IMR-90 (cell line): ENCODE measurements at regions not wholly inside any gene's neighbourhood (a gene's known extent, or its start where the extent isn't known, plus 50 kb on each side); places are given as distances from the start of the nearest gene placed in this dataset.

Experiments
- ATAC-seq: fragments of 200-7000 bp; cut with Tn5 transposase; 2 replicates; pipeline ENCODE4 v1.9.1; 2020; ENCODE audit warnings: low read depth, mild to moderate bottlenecking, moderate library complexity
- BruUV-seq: library from RNA; stranded (reverse); fragments of 400-500 nt; replicated peaks from 2 replicates; lab custom pipeline; 2021; lab: Mats Ljungman, UMichigan
- CTCF ChIA-PET: fragments of 300-600 bp; formaldehyde crosslinking; extraction: SDS; loops from one replicate; lab custom pipeline; 2021; ENCODE audit warnings: antibody characterized with exemption; lab: Yijun Ruan, JAX
- POLR2A ChIA-PET: fragments of 300-600 bp; sonication (Branson Sonifier 250); formaldehyde crosslinking; loops from one replicate; lab custom pipeline; 2022; ENCODE audit warnings: antibody characterized with exemption; ENCODE audit not compliant: unreplicated experiment; lab: Charles Lee
- DNase-seq: peaks from one replicate; pipeline ENCODE4 v3.0.0; 2013
- H2AFZ ChIP-seq: replicated peaks from 2 replicates; pipeline ENCODE3; 2013; ENCODE audit warnings: low read length, mild to moderate bottlenecking; ENCODE audit not compliant: poor library complexity
- H2AK5ac ChIP-seq: 2 replicates; pipeline ENCODE4 v1.6.1; 2013; ENCODE audit warnings: low read depth, low read length, inconsistent platforms
- H2AK9ac ChIP-seq: replicated peaks from 2 replicates; pipeline ENCODE3; 2013; ENCODE audit warnings: mild to moderate bottlenecking, low read depth, low read length, moderate library complexity; ENCODE audit not compliant: poor library complexity
- H2BK120ac ChIP-seq: 2 replicates; pipeline ENCODE4 v1.6.1; 2013; ENCODE audit warnings: low read depth, low read length, inconsistent platforms
- H2BK15ac ChIP-seq: 3 replicates; pipeline ENCODE4 v1.6.1; 2013; ENCODE audit warnings: low read depth, low read length, inconsistent platforms
- H2BK20ac ChIP-seq: 2 replicates; pipeline ENCODE4 v1.6.1; 2013; ENCODE audit warnings: low read depth, mild to moderate bottlenecking, inconsistent platforms, low read length, moderate library complexity
- H2BK5ac ChIP-seq: 2 replicates; pipeline ENCODE4 v1.6.1; 2013; ENCODE audit warnings: mild to moderate bottlenecking, low read depth, low read length, inconsistent platforms; ENCODE audit not compliant: poor library complexity, severe bottlenecking
- H3K14ac ChIP-seq: replicated peaks from 2 replicates; pipeline ENCODE4 v1.6.1; 2013; ENCODE audit warnings: low read depth, low read length, inconsistent platforms
- H3K18ac ChIP-seq: 2 replicates; pipeline ENCODE4 v1.6.1; 2013; ENCODE audit warnings: low read depth, low read length, control low read depth
- H3K23ac ChIP-seq: 2 replicates; pipeline ENCODE4 v1.6.1; 2013; ENCODE audit warnings: low read depth, low read length, inconsistent platforms
- H3K27ac ChIP-seq: 2 replicates; pipeline ENCODE4 v1.5.1; 2013; ENCODE audit warnings: mild to moderate bottlenecking, control low read depth, low read length; ENCODE audit not compliant: insufficient read depth
- H3K27me3 ChIP-seq: 2 replicates; pipeline ENCODE4 v1.6.1; 2013; ENCODE audit warnings: low read length; ENCODE audit not compliant: control insufficient read depth, insufficient read depth
- H3K36me3 ChIP-seq: 2 replicates; pipeline ENCODE4 v1.6.1; 2013; ENCODE audit warnings: low read length, mixed read lengths; ENCODE audit not compliant: control insufficient read depth, insufficient read depth
- H3K4ac ChIP-seq: 2 replicates; pipeline ENCODE4 v1.6.1; 2013; ENCODE audit warnings: low read depth, low read length, inconsistent platforms
- H3K4me1 ChIP-seq: 2 replicates; pipeline ENCODE4 v1.6.1; 2013; ENCODE audit warnings: low read length, mixed read lengths; ENCODE audit not compliant: control insufficient read depth, insufficient read depth
- H3K4me2 ChIP-seq: 2 replicates; pipeline ENCODE4 v1.6.1; 2013; ENCODE audit warnings: low read depth, mild to moderate bottlenecking, control low read depth, low read length, moderate library complexity
- H3K4me3 ChIP-seq: 2 replicates; pipeline ENCODE4 v1.5.1; 2013; ENCODE audit warnings: low read depth, mild to moderate bottlenecking, control low read depth, low read length, moderate library complexity; ENCODE audit not compliant: insufficient read depth
- H3K56ac ChIP-seq: 2 replicates; pipeline ENCODE4 v1.6.1; 2013; ENCODE audit warnings: low read length, inconsistent platforms; ENCODE audit not compliant: insufficient read depth; ENCODE audit errors: extremely low read depth
- H3K79me1 ChIP-seq, 2 experiments: 2 replicates each; pipeline ENCODE4 v1.6.1; 2013; ENCODE audit warnings: low read length in 2 of 2, inconsistent platforms in 1 of 2, low read depth in 1 of 2
- H3K9ac ChIP-seq: 2 replicates; pipeline ENCODE4 v1.6.1; 2013; ENCODE audit warnings: low read depth, low read length, control low read depth
- H3K9me1 ChIP-seq: 2 replicates; pipeline ENCODE4 v1.6.1; 2013; ENCODE audit warnings: low read length, inconsistent platforms; ENCODE audit not compliant: insufficient read depth
- H3K9me3 ChIP-seq: 2 replicates; pipeline ENCODE4 v1.6.1; 2013; ENCODE audit warnings: low read length; ENCODE audit not compliant: control insufficient read depth, insufficient read depth
- H4K20me1 ChIP-seq: 2 replicates; pipeline ENCODE4 v1.6.1; 2013; ENCODE audit warnings: low read length, inconsistent platforms; ENCODE audit not compliant: insufficient read depth
- H4K5ac ChIP-seq: 2 replicates; pipeline ENCODE4 v1.6.1; 2013; ENCODE audit warnings: mild to moderate bottlenecking, low read depth, low read length, control low read depth
- H4K8ac ChIP-seq, 2 experiments: 2 replicates each; pipeline ENCODE4 v1.6.1; 2013; ENCODE audit warnings: low read depth in 2 of 2, low read length in 2 of 2, control low read depth in 1 of 2, inconsistent platforms in 1 of 2
- H4K91ac ChIP-seq: 2 replicates; pipeline ENCODE4 v1.6.1; 2013; ENCODE audit warnings: low read depth, low read length, inconsistent platforms; ENCODE audit not compliant: insufficient read depth
- BHLHE40 ChIP-seq: fragments of 150-350 bp; IDR thresholded peaks from 2 replicates; pipeline ENCODE4 v1.6.1; 2016; ENCODE audit warnings: mild to moderate bottlenecking, low read depth, low read length
- CEBPB ChIP-seq: IDR thresholded peaks from 2 replicates; pipeline ENCODE4 v1.6.1; 2012; ENCODE audit warnings: low read depth, low read length, improper control_type of control experiment
- CHD1 ChIP-seq: IDR thresholded peaks from 2 replicates; pipeline ENCODE4 v1.6.1; 2012; ENCODE audit warnings: low read depth, low read length, improper control_type of control experiment
- CTCF ChIP-seq: conservative IDR thresholded peaks from 2 replicates; pipeline ENCODE4 v1.5.1; 2012; ENCODE audit warnings: mild to moderate bottlenecking, low read depth, low read length, improper control_type of control experiment
- ELK1 ChIP-seq: fragments of 150-350 bp; IDR thresholded peaks from 2 replicates; pipeline ENCODE4 v1.6.1; 2016; ENCODE audit warnings: low read depth, mild to moderate bottlenecking, low read length, moderate library complexity, borderline replicate concordance
- FOS ChIP-seq: fragments of 150-350 bp; IDR thresholded peaks from 2 replicates; pipeline ENCODE4 v1.6.1; 2016; ENCODE audit warnings: low read depth, low read length
- MAFK ChIP-seq: IDR thresholded peaks from 2 replicates; pipeline ENCODE4 v1.6.1; 2012; ENCODE audit warnings: low read depth, low read length, improper control_type of control experiment
- MXI1 ChIP-seq: IDR thresholded peaks from 2 replicates; pipeline ENCODE4 v1.6.1; 2012; ENCODE audit warnings: low read depth, mild to moderate bottlenecking, low read length, moderate library complexity, borderline replicate concordance
- NFE2L2 ChIP-seq: fragments of 150-350 bp; IDR thresholded peaks from 2 replicates; pipeline ENCODE4 v1.6.1; 2016; ENCODE audit warnings: low read depth, mild to moderate bottlenecking, low read length
- POLR2A ChIP-seq: IDR thresholded peaks from 2 replicates; pipeline ENCODE4 v1.6.1; 2012; ENCODE audit warnings: mild to moderate bottlenecking, low read depth, low read length
- RAD21 ChIP-seq: IDR thresholded peaks from 2 replicates; pipeline ENCODE4 v1.6.1; 2012; ENCODE audit warnings: low read length, improper control_type of control experiment
- RCOR1 ChIP-seq: IDR thresholded peaks from 2 replicates; pipeline ENCODE4 v1.6.1; 2012; ENCODE audit warnings: mild to moderate bottlenecking, low read length, improper control_type of control experiment; ENCODE audit not compliant: insufficient replicate concordance
- RFX5 ChIP-seq: IDR thresholded peaks from 2 replicates; pipeline ENCODE4 v1.8.0; 2012; ENCODE audit warnings: low read depth, mild to moderate bottlenecking, low read length, moderate library complexity
- SMC3 ChIP-seq: fragments of 150-350 bp; IDR thresholded peaks from 2 replicates; pipeline ENCODE4 v1.6.1; 2016; ENCODE audit warnings: low read depth, mild to moderate bottlenecking, antibody characterized with exemption, low read length, moderate library complexity
- WGBS, 2 experiments: methylation state at CpG; one replicate each; pipeline versions ENCODE4 v1.1.5 to v1.1.7; 2013; ENCODE audit warnings: missing lambda C conversion rate in 2 of 2; ENCODE audit not compliant: insufficient read length in 1 of 2; ENCODE audit errors: extremely low coverage in 2 of 2; 5-methylcytosine and 5-hydroxymethylcytosine counted together
- dilution Hi-C: fragments of 300-500 bp; cut with HindIII; formaldehyde crosslinking; loops from one replicate; pipeline ENCODE4 v1.14.3; 2018; ENCODE audit warnings: low sequenced_read_pairs; ENCODE audit not compliant: unreplicated experiment
- in situ Hi-C: fragments of 300-500 bp; cut with MboI; formaldehyde crosslinking; loops from 3 replicates; pipeline ENCODE4 v1.14.3; 2019; ENCODE audit warnings: low sequenced_read_pairs, inconsistent platforms, mixed read lengths
- intact Hi-C: fragments of 100-400 bp; cut with micrococcal nuclease; formaldehyde crosslinking; loops from 2 replicates; pipeline ENCODE4 v1.10.0; 2022
- TF ChIP-seq, protein P1 (sequence below): fragments of 150-350 bp; IDR thresholded peaks from 2 replicates; pipeline ENCODE4 v1.6.1; 2017; ENCODE audit warnings: mild to moderate bottlenecking, antibody characterized with exemption, low read length, low read depth

GRCh38 chr1:175840787-175841186 lies 97.4 kb upstream of the TNR start:
- dilution Hi-C loops, result no loop called here

More at GRCh38 chr1:175840787-175841186, 97.4 kb upstream of the TNR start:
- ChIA-PET CTCF (interaction anchor here (0.8 to 1.1 kb wide), 2 partner anchors 9 to 10 kb away, joined by 3 to 4 read pairs; no protein-coding TSS in a partner anchor), POLR2A (no interaction called here)
- no peak overlapping the region for H2BK120ac ChIP-seq
- in situ Hi-C loops (no loop called here), intact Hi-C loops (no loop called here)
- H3K9ac ChIP-seq, result no peak overlapping the region
- no peak overlapping the region for H4K91ac ChIP-seq
- TF ChIP-seq NFE2L2 (no peak), RAD21 (no peak), POLR2A (no peak), BHLHE40 (no peak), ELK1 (no peak), SMC3 (no peak), FOS (no peak), CEBPB (no peak), CHD1 (no peak), MXI1 (no peak), RFX5 (no peak), CTCF (no peak), MAFK (no peak), RCOR1 (no peak)
- TF ChIP-seq, protein P1, sequence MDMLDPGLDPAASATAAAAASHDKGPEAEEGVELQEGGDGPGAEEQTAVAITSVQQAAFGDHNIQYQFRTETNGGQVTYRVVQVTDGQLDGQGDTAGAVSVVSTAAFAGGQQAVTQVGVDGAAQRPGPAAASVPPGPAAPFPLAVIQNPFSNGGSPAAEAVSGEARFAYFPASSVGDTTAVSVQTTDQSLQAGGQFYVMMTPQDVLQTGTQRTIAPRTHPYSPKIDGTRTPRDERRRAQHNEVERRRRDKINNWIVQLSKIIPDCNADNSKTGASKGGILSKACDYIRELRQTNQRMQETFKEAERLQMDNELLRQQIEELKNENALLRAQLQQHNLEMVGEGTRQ, result no peak
- H3K4ac ChIP-seq, result no peak overlapping the region
- no peak overlapping the region for H3K27ac ChIP-seq
- no peak overlapping the region for H2BK20ac ChIP-seq
- H4K20me1 ChIP-seq, result no peaks in the 10 kb centered on the region
- no peak overlapping the region for H4K5ac ChIP-seq
- no TSS peak for BruUV-seq
- no peak for ATAC-seq
- no peak overlapping the region for H2BK5ac ChIP-seq
- no peak overlapping the region for H4K8ac ChIP-seq
- H3K56ac ChIP-seq, result no peak overlapping the region
- no peak overlapping the region for H3K18ac ChIP-seq
- H2AK5ac ChIP-seq, result no peak overlapping the region
- DNase-seq, result no peak
- no peak overlapping the region for H2AK9ac ChIP-seq
- no peak overlapping the region for H2AFZ ChIP-seq
- H3K4me2 ChIP-seq, result no peak overlapping the region
- peaks cover 3% of the 10 kb centered on the region; the same call in 1 of the 2 replicates for H3K27me3 ChIP-seq
- H3K9me1 ChIP-seq, result no peaks in the 10 kb centered on the region
- no peak overlapping the region for H3K4me3 ChIP-seq
- H3K36me3 ChIP-seq, result no peaks in the 10 kb centered on the region
- H3K14ac ChIP-seq, result no peak overlapping the region
- H3K4me1 ChIP-seq, result no peaks in the 10 kb centered on the region
- 80% methylated on average over 1 of the region's 5 CpGs; no CpG with 5 or more reads in 1 of the 2 experiments for WGBS, 2 experiments
- H2BK15ac ChIP-seq, result no peak overlapping the region
- no peak overlapping the region for H3K23ac ChIP-seq
- H3K9me3 ChIP-seq, result no peaks in the 10 kb centered on the region
- no peaks in the 10 kb centered on the region for H3K79me1 ChIP-seq
